HFFc6 (cell line): ENCODE measurements at regions not wholly inside any gene's neighbourhood (a gene's known extent, or its start where the extent isn't known, plus 50 kb on each side); places are given as distances from the start of the nearest gene placed in this dataset.
A peak's percentile ranks its signal among the peaks of the same experiment; 100 is the strongest.

Source experiments
- DNase-seq: peaks from one replicate; pipeline ENCODE4 v3.0.0-alpha.2; 2018
- H3K27ac Mint-ChIP-seq: 2 replicates; pipeline ENCODE4 v1.8.0; 2020; ENCODE audit warnings: mild to moderate bottlenecking, mixed read lengths
- H3K27me3 Mint-ChIP-seq: 2 replicates; pipeline ENCODE4 v1.8.0; 2021; ENCODE audit warnings: mild to moderate bottlenecking, moderate library complexity, mixed read lengths; ENCODE audit not compliant: insufficient read depth
- H3K36me3 Mint-ChIP-seq: 2 replicates; pipeline ENCODE4 v1.8.0; 2021; ENCODE audit warnings: low read depth, mixed read lengths
- H3K4me1 Mint-ChIP-seq: 2 replicates; pipeline ENCODE4 v1.8.0; 2020; ENCODE audit warnings: low read depth, mixed read lengths
- H3K4me3 Mint-ChIP-seq: 2 replicates; pipeline ENCODE4 v1.8.0; 2020; ENCODE audit warnings: mild to moderate bottlenecking, moderate library complexity, mixed read lengths
- H3K9me3 Mint-ChIP-seq: 2 replicates; pipeline ENCODE4 v1.8.0; 2020; ENCODE audit warnings: mild to moderate bottlenecking, mixed read lengths
- CTCF ChIP-seq: fragments of 200-600 bp; sonication (generic); IDR thresholded peaks from 2 replicates; pipeline ENCODE4 v1.5.0; 2021; ENCODE audit warnings: antibody characterized with exemption, mild to moderate bottlenecking

GRCh38 chr16:76612497-76612896, 335.3 kb downstream of the CNTNAP4 start:
- no peak for DNase-seq
- TF ChIP-seq CTCF, result no peak
- Mint-ChIP-seq H3K4me1 (no peaks in the 10 kb centered on the region), H3K9me3 (peaks cover 15% of the 10 kb centered on the region), H3K27me3 (no peaks in the 10 kb centered on the region), H3K36me3 (no peaks in the 10 kb centered on the region), H3K4me3 (no peak overlapping the region), H3K27ac (no peak overlapping the region)

GRCh38 chr16:76614269-76614668, 337.1 kb downstream of the CNTNAP4 start:
- no peak for TF ChIP-seq CTCF
- H3K9me3 Mint-ChIP-seq, result peaks cover 20% of the 10 kb centered on the region
- H3K27me3 Mint-ChIP-seq, result no peaks in the 10 kb centered on the region; the same call in 1 of the 2 replicates
- no peaks in the 10 kb centered on the region for H3K4me1 Mint-ChIP-seq
- H3K4me3 Mint-ChIP-seq, result no peak overlapping the region
- H3K36me3 Mint-ChIP-seq, result no peaks in the 10 kb centered on the region
- DNase-seq, result no peak
- H3K27ac Mint-ChIP-seq, result no peak overlapping the region

- Mint-ChIP-seq H3K4me1 (no peaks in the 10 kb centered on the region), H3K27ac (no peak overlapping the region), H3K9me3 (peaks cover 38% of the 10 kb centered on the region), H3K36me3 (no peaks in the 10 kb centered on the region), H3K4me3 (no peak overlapping the region), H3K27me3 (no peaks in the 10 kb centered on the region; the same call in 1 of the 2 replicates)
- no peak for DNase-seq
- no peak for TF ChIP-seq CTCF
Observed at GRCh38 chr16:76622876-76623275, 345.7 kb downstream of the CNTNAP4 start.

GRCh38 chr16:76634847-76635697, 357.9 kb downstream of the CNTNAP4 start:
- Mint-ChIP-seq H3K36me3 (0 out of 2 replicates have a peak, but pooled peaks cover 4% of the 10 kb centered on the region), H3K4me3 (no peak overlapping the region), H3K27me3 (no peaks in the 10 kb centered on the region), H3K9me3 (peaks cover 37% of the 10 kb centered on the region), H3K27ac (no peak overlapping the region), H3K4me1 (no peaks in the 10 kb centered on the region)
- TF ChIP-seq CTCF, result no peak
- no peak for DNase-seq

- H3K36me3 Mint-ChIP-seq, result no peaks in the 10 kb centered on the region
- TF ChIP-seq CTCF, result peak; percentile 11; the same call in 1 of the 2 replicates
- H3K27me3 Mint-ChIP-seq, result no peaks in the 10 kb centered on the region
- no peak for DNase-seq
- no peak overlapping the region for H3K4me3 Mint-ChIP-seq
- H3K9me3 Mint-ChIP-seq, result peaks cover 29% of the 10 kb centered on the region
- no peaks in the 10 kb centered on the region for H3K4me1 Mint-ChIP-seq
- H3K27ac Mint-ChIP-seq, result no peak overlapping the region
Observed at GRCh38 chr16:76639685-76640289, 362.6 kb downstream of the CNTNAP4 start.
